Testis (tissue), 2 donors: ENCODE measurements at regions not wholly inside any gene's neighbourhood (a gene's known extent, or its start where the extent isn't known, plus 50 kb on each side); places are given as distances from the start of the nearest gene placed in this dataset.

Experiments
- POLR2A ChIP-seq: fragments of 450-650 bp; IDR thresholded peaks from one replicate; pipeline ENCODE4 v1.6.1; 2017; ENCODE audit warnings: antibody characterized with exemption, mild to moderate bottlenecking, moderate library complexity
- TF ChIP-seq, protein P1 (sequence below), 3 experiments: fragments of 450-650 bp in 2 of 3; fragments of 200-600 bp in 1 of 3; sonication (generic) in 1 of 3; IDR thresholded peaks; one replicate each; pipeline ENCODE4 v1.5.1; 2016 to 2019; ENCODE audit warnings: antibody characterized with exemption in 3 of 3, mild to moderate bottlenecking in 2 of 3, moderate library complexity in 1 of 3

DNA sequence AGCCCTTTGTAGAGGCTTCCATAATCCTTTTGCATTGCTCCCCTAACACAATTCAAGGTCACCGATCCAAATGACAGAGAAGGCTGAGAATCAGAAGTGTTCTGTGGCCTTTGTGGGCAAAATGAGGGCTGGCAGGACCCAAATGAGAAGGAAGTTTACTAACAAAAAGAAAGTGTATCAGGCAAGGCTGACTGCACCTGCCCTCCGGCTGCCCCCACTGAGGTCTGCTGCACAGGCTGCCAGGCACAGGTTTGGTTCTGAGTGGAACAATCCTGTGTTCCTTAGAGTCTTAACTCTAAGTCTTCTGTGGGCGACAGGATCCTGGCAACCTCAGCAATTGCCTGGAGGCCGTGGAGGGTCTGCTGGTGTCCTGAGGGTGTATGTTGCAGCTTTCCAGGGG is 568.5 kb downstream of the CMPK2 start:
- TF ChIP-seq, protein P1, sequence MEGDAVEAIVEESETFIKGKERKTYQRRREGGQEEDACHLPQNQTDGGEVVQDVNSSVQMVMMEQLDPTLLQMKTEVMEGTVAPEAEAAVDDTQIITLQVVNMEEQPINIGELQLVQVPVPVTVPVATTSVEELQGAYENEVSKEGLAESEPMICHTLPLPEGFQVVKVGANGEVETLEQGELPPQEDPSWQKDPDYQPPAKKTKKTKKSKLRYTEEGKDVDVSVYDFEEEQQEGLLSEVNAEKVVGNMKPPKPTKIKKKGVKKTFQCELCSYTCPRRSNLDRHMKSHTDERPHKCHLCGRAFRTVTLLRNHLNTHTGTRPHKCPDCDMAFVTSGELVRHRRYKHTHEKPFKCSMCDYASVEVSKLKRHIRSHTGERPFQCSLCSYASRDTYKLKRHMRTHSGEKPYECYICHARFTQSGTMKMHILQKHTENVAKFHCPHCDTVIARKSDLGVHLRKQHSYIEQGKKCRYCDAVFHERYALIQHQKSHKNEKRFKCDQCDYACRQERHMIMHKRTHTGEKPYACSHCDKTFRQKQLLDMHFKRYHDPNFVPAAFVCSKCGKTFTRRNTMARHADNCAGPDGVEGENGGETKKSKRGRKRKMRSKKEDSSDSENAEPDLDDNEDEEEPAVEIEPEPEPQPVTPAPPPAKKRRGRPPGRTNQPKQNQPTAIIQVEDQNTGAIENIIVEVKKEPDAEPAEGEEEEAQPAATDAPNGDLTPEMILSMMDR (IDR thresholded peaks at IDR 0.05): no peak
- no peak for TF ChIP-seq POLR2A
